ENCODE measurements at regions not wholly inside any gene's neighbourhood (a gene's known extent, or its start where the extent isn't known, plus 50 kb on each side); places are given as distances from the start of the nearest gene placed in this dataset.
"Not testable (repeated sequence)": the region's sequence is repeated elsewhere in the genome, so short reads cannot be mapped to it uniquely, and the experiment has no call there.

DNA sequence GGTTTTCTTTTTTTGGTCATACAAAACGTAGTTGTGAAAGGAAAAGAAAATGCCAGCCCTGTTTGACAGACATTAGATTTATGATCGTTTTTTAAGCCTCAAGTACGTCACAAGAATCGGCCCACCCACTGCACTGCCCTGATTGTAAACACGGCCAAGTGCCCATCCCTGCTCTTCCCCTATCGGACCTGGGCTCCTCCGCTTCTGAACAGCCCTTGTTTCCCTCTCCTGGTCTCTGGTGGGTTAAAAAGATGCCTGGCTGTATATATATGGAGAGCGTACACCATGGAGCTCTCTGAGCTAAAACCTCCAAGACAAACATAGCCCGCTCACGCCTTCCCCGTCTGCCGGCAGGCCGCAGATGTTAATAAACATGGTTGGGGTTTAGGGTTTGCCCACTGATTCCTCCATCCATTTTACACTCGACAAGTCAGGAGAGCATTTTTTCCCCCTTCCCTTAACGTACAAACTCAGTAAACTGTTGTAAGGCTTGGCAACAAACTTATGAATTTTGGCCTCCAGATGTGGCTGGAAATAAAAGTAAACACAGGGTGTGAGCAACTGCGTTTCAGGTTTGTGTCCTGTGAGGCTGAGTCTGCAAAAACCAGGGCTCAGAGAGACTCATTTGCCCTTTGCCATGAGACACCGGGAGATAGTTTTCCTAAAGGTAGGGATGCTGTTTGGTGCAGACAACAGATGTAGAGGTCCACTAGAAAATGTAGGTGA is 325.9 kb downstream of the SOX9 start:
- no peak for DNase-seq (ENCODE audit: low read depth in 2 of 2)

GRCh38 chr17:72447251-72447640 is 326.4 kb downstream of the SOX9 start:
- DNase-seq (ENCODE audit: low read depth in 2 of 2): no peak

GRCh38 chr17:72448019-72448418 is 327.2 kb downstream of the SOX9 start:
- DNase-seq (ENCODE audit: low read depth in 2 of 2): no peak

- no peak for DNase-seq (ENCODE audit: low read depth in 2 of 2)
Measured at GRCh38 chr17:72452286-72453173, 331.7 kb downstream of the SOX9 start.

DNA sequence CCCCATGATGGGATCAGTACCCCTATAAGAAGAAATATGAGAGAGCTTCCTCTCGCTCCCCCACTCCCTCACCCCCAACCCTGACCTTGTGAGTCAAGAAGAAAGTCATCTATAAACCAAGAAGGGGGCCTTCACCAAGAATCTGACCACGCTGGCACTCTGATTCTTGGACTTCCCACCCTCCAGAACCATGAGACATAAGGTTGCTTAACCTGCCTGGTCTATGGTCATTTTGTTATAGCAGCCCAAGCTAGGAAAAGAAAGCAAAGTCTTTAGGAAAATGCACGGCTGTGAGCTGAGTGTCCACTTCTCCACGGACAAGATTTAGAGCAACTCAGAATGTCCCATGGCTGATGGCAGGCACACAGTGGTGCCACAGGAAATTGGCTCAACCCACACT is 333.5 kb downstream of the SOX9 start:
- no peak for DNase-seq (ENCODE audit: low read depth in 2 of 2)

DNA sequence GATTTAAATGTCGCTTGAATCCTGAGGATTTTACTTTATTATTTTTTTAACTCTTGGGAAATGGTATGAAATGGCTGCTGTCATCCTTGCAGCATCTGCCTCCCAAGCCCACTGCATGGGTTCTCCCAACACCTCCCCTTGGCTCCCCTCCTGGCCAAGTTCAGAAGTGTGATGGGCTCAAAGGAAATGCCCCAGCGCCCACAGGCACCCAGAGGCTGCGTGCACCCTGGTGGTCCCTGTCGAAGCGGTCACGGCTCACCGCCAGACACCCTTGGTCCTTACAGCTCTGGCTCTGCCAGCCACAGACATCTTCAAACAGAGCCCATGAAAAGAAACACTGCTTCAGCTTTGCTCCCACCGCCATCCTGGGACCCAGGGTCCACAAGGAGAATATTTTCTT is 334.7 kb downstream of the SOX9 start:
- DNase-seq (ENCODE audit: low read depth in 2 of 2): no peak

GRCh38 chr17:72456075-72456474 is 335.3 kb downstream of the SOX9 start:
- no peak for DNase-seq (ENCODE audit: low read depth in 2 of 2)

GRCh38 chr17:72457712-72458111 is 336.9 kb downstream of the SOX9 start:
- no peak for DNase-seq (ENCODE audit: low read depth in 2 of 2)

DNA sequence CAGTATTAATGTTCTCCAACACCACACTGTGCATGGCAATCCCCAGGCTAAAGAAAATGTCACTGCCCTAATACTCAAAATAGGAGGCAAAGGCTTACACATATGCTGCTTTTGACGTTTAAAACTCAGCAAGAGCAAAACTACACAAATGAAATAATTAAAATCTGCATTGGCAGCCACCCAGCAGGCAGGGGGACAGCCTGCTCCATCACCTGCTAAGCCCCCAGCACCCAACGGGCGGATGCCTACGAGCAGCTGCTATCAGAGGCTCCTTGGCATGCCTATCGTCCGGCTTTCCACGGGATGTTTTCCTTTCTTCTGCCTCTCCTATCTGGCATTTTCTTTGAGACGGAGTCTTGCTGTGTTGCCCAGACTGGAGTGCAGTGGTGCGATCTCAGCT is 337.5 kb downstream of the SOX9 start:
- DNase-seq (ENCODE audit: low read depth in 2 of 2): no peak

DNA sequence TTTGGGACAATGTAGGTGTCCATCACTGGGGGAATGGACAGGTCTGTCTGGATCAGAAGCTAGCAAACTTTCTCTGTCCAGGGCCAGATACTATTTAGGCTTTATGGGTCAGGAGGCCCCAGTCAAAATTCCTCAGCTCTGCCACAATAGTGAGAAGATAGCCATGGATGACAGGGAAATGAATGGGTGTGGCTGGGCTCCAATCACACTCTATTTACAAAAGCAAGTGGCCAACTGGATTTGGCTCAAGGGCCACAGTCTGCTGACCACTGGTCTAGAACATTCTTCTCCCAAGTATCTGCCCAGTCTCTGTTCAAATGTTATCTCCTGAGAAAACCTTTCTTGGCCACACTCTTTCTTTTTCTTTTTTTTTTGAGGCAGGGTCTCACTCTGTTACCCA is 339.9 kb downstream of the SOX9 start:
- DNase-seq (ENCODE audit: low read depth in 2 of 2): no peak

- no peak for DNase-seq (ENCODE audit: low read depth in 2 of 2)
Measured at GRCh38 chr17:72461757-72462156, 340.9 kb downstream of the SOX9 start.

- no peak for DNase-seq (ENCODE audit: low read depth in 2 of 2)
Measured at GRCh38 chr17:72462407-72462806, 341.6 kb downstream of the SOX9 start.

DNA sequence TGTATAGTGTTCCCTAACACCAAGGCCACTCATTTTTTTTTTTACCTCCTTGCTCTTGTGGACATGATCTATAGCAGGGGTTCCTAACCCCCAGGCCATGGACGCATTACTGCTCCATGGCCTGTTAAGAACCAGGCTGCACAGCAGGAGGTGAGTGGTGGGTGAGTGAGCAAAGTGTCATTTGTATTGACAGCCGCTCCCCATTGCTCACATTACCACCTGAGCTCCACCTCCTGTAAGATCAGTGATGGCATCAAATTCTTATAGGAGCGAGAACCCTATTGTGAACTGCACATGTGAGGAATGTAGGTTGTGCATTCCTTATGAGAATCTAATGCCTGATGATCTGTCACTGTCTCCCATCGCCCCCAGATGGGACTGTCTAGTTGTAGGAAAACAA is 342.0 kb downstream of the SOX9 start:
- no peak for DNase-seq (ENCODE audit: low read depth in 2 of 2)

DNA sequence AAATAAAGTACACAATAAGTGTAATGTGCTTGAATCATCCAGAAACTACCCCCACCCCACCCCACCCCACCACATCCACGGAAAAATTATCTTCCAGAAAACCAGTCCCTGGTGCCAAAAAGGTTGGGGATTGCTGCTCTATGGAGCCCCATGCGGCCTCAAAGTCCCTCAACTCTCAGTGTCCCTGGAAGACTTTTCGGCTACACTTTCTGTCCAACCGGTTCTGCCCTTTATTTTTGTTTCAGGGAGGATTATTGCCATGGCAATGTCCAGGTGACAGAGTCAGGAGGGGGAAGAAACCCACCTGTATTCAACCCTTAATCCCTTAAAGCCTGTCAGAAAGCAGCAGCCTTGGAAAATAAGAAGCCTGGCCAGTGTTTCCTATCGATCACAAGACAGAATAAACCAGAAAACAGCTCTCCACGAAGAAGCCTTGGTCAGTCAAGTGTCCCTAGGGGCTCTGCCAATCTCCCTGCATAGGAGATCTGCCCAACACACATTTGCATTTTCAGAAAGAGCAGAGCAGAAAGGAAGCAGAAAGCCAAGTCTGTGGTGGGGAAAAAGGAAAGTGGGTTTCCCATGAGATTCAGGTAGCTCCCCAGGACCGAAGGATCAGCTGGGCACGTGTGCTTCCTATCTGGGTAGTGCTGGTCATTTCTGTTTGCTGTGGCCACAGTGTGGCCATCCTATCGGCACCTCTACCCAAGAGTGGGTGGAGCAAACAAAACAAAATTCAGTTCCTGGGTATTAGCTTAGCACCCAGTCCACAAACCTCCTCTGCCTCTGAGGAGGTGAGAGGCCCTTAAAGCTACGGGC is 342.7 kb downstream of the SOX9 start:
- no peak for DNase-seq (ENCODE audit: low read depth in 2 of 2)

GRCh38 chr17:72464221-72464620 is 343.4 kb downstream of the SOX9 start:
- not testable (repeated sequence) for DNase-seq (ENCODE audit: low read depth in 2 of 2)

DNA sequence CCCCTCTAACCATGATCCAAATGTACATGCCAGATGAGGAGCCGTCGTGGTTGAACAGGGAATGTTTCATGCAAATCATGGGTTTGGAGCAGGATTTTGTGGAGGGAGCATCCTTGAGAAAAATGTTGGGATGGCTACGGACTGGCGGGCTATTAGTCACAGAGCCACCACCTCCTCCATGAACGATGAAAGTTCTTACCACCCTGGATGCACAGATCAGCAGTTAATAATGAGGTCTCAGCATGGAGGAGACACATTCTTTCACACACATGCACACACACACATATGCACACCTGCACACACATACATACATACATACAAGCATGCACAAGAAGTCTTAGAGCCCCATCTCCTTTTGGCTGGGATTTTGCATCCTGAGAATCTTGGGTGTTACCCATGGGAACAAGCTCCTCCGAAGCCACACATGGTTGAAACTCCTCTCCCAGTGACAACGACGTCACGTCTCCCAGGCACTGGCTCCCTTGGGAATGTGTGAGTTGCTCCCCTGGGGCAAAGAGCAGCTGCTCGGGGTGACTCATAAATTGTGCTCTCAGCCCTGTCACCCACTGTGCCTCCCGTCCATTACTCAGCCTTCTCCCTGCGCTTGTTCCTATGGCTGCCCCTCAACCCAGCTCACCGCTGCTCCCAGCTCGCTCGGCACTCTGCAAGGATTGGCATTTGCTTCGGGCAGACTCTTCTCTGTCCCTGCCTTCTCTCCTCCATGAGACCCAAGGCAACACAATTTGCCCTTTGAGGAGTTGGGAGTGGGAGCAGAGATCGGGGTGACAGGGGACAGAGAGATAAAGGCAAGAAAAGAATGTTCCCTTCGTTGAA is 344.6 kb downstream of the SOX9 start:
- DNase-seq (ENCODE audit: low read depth in 2 of 2): no peak

DNA sequence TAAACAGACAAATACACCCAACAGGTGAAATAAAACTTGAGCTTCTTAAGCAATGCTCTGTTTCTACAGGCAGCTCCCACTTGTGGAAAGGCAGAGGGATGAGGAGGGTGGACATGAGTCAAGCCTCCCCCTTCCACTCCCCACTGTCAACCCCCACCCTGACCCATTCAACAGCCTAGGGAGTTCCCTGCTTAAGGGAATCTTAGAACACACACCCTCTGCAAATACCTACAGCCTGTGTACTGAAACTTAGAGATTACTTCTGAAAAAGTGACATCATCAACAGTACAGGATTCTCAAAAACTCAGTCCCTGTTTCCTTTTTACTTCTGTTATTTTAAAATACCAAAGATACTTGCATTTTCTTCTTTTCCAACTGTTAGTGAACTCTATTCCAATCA is 345.4 kb downstream of the SOX9 start:
- DNase-seq (ENCODE audit: low read depth in 2 of 2): no peak

GRCh38 chr17:72466606-72467005 is 345.8 kb downstream of the SOX9 start:
- no peak for DNase-seq (ENCODE audit: low read depth in 2 of 2)

DNA sequence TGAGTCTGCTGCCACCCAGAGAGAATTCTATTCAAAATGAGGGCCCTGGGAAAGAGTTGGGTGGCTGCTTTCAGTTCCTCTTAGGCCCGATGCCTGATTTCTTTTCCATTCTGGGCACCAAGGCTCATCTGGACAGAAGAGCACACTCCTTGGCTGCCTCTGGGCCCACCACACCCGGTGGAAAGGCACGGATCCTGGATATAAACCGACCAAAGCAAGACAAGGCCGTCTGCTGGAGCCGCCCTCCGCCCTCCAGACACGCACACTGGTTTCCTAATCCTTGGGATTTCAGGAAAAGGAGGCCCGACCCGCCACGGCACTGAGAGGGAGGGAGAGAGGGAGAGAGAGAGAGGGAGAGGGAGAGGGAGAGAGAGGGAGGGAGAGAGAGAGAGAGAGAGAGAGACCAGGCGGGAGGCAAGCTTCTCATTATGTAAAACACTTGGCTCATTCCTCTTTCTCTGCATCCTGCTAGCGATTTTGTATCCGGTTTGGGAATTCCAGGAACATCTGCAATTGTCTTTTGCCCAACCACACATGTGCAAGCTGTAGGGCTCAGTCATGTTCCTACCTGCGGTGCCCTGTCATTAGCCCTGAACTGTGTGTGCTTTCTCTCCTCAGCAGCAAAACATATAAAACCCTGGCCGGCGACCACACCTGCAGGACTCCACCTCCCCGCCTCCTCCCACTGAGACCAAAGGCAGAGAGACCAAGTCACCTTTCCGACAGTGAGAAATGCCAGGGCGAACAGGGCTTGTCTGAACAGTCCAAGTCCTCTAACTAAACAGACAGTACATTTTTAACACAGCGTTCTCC is 347.2 kb downstream of the SOX9 start:
- DNase-seq (ENCODE audit: low read depth in 2 of 2): no peak

DNA sequence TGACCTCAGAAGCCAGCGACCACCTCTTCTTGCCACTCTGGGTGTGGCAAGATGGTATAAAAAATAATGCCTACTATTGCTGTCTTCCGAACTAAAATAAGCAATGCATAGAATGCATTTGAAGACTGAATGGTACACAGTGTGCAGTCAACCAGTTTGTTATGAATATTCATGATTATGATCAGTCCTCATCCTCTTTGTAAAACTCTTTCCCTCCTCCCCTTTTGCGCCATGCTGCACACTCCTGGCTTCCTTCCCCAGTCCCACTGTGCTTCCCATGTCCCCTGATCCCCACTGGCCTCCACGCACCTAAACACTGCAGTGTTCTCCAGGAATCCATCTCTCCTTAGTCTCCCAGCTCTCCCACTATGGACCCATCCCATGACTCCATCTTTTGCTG is 348.0 kb downstream of the SOX9 start:
- DNase-seq (ENCODE audit: low read depth in 2 of 2): no peak

Data from stimulated activated CD8-positive, alpha-beta memory T cell treated with anti-CD3 and anti-CD28 coated beads, Interleukin-2, amount 100 ng/mL, for 48 hours (primary cell).